ENCODE measurements at regions not wholly inside any gene's neighbourhood (a gene's known extent, or its start where the extent isn't known, plus 50 kb on each side); places are given as distances from the start of the nearest gene placed in this dataset.

GRCh38 chr3:30273304-30274072 lies 332.9 kb upstream of the TGFBR2 start (continued):
- TF ChIP-seq ZNF281 (CRISPR knock-in tag; IDR thresholded peaks at IDR 0.05) = no peak

- peaks cover 66% of the 10 kb centered on the region for H3K9me3 Mint-ChIP-seq
- no peak for DNase-seq (ENCODE audit: low spot score)
- H3K4me1 Mint-ChIP-seq = peaks cover 5% of the 10 kb centered on the region
- ChIA-PET POLR2A (no interaction called here), CTCF (interaction anchor here (1.1 kb wide), 1 partner anchor 78 kb away, joined by 3 read pairs; no protein-coding TSS in a partner anchor)
- no peak overlapping the region for H3K27ac Mint-ChIP-seq
- no peak for ATAC-seq
- peaks cover 6% of the 10 kb centered on the region; the same call in 1 of the 2 replicates for H3K27me3 Mint-ChIP-seq (ENCODE audit: low read depth)
- H3K4me3 Mint-ChIP-seq = no peak overlapping the region
- H3K36me3 Mint-ChIP-seq = peaks cover 61% of the 10 kb centered on the region
- no peak for TF ChIP-seq ZNF671 (CRISPR knock-in tag; IDR thresholded peaks at IDR 0.05)
- TF ChIP-seq ATF6 (CRISPR knock-in tag; IDR thresholded peaks at IDR 0.05) = no peak
- no peak for TF ChIP-seq ZNF425 (CRISPR knock-in tag; conservative IDR thresholded peaks at IDR 0.05)
- no peak for TF ChIP-seq CREB1 (CRISPR knock-in tag; IDR thresholded peaks at IDR 0.05)
- TF ChIP-seq ZNF512 (CRISPR knock-in tag; IDR thresholded peaks at IDR 0.05; ENCODE audit: borderline replicate concordance) = no peak
- TF ChIP-seq CTCF (IDR thresholded peaks at IDR 0.05) = no peak
- TF ChIP-seq AR (CRISPR knock-in tag; IDR thresholded peaks at IDR 0.05) = no peak
- no peak for TF ChIP-seq ZBTB21 (CRISPR knock-in tag; IDR thresholded peaks at IDR 0.05; ENCODE audit: borderline replicate concordance)
- TF ChIP-seq MLX (CRISPR knock-in tag; IDR thresholded peaks at IDR 0.05) = no peak
- TF ChIP-seq TEAD4 (CRISPR knock-in tag; IDR thresholded peaks at IDR 0.05) = no peak
- no peak for TF ChIP-seq ZNF281 (CRISPR knock-in tag; IDR thresholded peaks at IDR 0.05)
- TF ChIP-seq USF2 (CRISPR knock-in tag; IDR thresholded peaks at IDR 0.05) = no peak
- no peak for TF ChIP-seq ZNF423 (CRISPR knock-in tag; IDR thresholded peaks at IDR 0.05)
- TF ChIP-seq CREM (CRISPR knock-in tag; IDR thresholded peaks at IDR 0.05) = no peak
- TF ChIP-seq NR3C1 (CRISPR knock-in tag; conservative IDR thresholded peaks at IDR 0.05; ENCODE audit: low read depth) = no peak
- TF ChIP-seq SMAD3 (CRISPR knock-in tag; IDR thresholded peaks at IDR 0.05; ENCODE audit: borderline replicate concordance) = no peak
Observed at GRCh38 chr3:30277494-30277893, 328.9 kb upstream of the TGFBR2 start.
